ENCODE measurements at regions not wholly inside any gene's neighbourhood (a gene's known extent, or its start where the extent isn't known, plus 50 kb on each side); places are given as distances from the start of the nearest gene placed in this dataset.

DNA sequence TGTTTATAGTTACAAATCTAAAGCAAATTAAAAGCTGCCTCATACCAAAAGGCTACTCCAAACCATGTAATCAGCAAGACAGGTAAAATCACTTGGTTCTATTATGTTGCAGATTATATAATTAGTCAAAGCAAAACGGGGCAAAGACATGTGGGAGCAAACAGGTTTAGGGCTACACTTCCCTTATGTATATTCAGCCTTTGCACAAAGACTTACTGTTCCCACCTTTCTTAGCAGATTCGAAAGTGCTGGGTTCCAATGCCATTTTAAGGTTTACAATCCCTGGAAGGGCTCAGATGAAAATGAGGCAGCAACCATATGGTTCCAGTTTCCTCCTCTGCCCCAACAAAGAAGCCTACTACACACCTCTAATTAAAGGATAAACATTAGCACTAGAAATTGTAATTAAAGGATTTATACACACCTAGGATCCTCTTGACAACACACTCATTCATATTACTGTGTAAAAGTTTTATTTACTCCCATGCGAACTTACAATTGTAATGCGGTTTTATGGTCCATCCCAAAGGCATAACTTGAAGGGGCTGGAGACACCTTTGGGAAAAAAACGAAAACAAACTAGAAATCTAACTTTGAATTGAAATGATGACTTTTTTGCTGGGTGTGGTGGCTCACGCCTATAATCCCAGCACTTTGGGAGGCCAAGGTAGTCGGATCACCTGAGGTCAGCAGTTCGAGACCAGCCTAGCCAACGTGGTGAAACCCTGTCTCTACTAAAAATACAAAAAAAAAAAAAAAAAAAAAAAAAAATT is 117.3 kb upstream of the PKN2 start:
- TF ChIP-seq ISL1 (CRISPR knock-in tag; IDR thresholded peaks at IDR 0.05) (no peak), ZNF70 (CRISPR knock-in tag; IDR thresholded peaks at IDR 0.05) (no peak), PPARA (CRISPR knock-in tag; IDR thresholded peaks at IDR 0.05; ENCODE audit: borderline replicate concordance) (no peak), ZFP3 (CRISPR knock-in tag; IDR thresholded peaks at IDR 0.05) (no peak), BACH2 (CRISPR knock-in tag; IDR thresholded peaks at IDR 0.05; ENCODE audit: borderline replicate concordance) (no peak), GLIS3 (CRISPR knock-in tag; IDR thresholded peaks at IDR 0.05) (no peak), CREB5 (CRISPR knock-in tag; IDR thresholded peaks at IDR 0.05; ENCODE audit: low read depth) (no peak), ESRRG (CRISPR knock-in tag; IDR thresholded peaks at IDR 0.05) (no peak), PATZ1 (CRISPR knock-in tag; IDR thresholded peaks at IDR 0.05; ENCODE audit: borderline replicate concordance) (no peak), ARNTL (CRISPR knock-in tag; IDR thresholded peaks at IDR 0.05; ENCODE audit: borderline replicate concordance, low read depth) (no peak), CSDC2 (CRISPR knock-in tag; IDR thresholded peaks at IDR 0.05) (no peak), ZFP30 (CRISPR knock-in tag; IDR thresholded peaks at IDR 0.05) (no peak)
- TF ChIP-seq, protein P1, sequence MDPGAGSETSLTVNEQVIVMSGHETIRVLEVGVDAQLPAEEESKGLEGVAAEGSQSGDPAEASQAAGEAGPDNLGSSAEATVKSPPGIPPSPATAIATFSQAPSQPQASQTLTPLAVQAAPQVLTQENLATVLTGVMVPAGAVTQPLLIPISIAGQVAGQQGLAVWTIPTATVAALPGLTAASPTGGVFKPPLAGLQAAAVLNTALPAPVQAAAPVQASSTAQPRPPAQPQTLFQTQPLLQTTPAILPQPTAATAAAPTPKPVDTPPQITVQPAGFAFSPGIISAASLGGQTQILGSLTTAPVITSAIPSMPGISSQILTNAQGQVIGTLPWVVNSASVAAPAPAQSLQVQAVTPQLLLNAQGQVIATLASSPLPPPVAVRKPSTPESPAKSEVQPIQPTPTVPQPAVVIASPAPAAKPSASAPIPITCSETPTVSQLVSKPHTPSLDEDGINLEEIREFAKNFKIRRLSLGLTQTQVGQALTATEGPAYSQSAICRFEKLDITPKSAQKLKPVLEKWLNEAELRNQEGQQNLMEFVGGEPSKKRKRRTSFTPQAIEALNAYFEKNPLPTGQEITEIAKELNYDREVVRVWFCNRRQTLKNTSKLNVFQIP (CRISPR knock-in tag; IDR thresholded peaks at IDR 0.05; ENCODE audit: borderline replicate concordance, low read depth): no peak
